DMS79 (cell line): ENCODE measurements at regions not wholly inside any gene's neighbourhood (a gene's known extent, or its start where the extent isn't known, plus 50 kb on each side); places are given as distances from the start of the nearest gene placed in this dataset.

Experiments used
- DNase-seq: peaks from one replicate; lab custom pipeline; 2025; lab: John Stamatoyannopoulos, UW

DNA sequence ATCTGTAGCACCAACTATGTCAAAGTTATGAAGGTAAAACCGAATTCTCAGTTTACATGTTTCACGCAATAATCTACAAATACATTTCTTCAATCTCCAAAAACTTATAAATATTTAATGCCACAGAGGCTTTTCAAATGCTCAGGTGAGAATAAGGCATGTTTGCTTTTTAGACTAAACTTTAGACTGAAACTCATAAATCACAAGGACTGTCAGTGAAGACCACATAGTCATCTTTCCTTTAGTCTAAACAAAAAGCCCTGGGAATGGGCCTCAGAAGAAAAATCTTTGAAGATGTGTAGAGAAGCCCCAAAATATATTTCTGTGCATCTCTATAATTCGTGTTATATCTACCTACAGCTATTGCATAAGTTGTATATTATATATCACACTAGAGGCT, 54.5 kb upstream of the DCTD start:
- no peak for DNase-seq

DNA sequence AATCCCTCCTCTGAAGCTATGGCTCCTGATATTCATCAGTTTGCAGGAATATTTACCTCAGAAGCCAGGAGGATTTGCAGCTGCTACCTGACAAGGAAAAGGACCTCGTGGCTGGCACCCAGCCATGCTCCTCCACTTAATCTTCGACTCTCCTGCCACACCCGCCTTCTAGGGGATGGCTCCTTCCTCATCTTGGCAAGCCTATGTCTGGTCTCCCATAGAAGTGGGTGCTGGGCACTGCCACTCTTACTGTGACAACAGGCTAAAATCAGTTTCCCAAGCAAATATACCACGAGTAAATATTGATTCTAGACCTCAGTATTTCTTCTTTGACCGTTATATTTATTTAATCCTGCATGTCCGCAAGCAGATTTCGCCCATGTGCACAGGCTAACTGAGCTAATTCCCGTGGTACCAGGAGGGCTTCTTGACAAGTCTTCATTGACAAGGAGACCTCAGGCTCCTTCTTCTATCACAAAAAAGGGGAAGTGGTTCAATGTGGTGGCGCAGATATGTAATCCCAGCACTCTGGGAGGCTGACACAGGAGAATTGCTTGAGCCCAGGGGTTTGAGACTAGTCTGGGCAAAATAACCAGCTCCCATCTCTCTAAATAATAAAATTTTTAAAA, 52.6 kb upstream of the DCTD start:
- peak; percentile 15 for DNase-seq

DNA sequence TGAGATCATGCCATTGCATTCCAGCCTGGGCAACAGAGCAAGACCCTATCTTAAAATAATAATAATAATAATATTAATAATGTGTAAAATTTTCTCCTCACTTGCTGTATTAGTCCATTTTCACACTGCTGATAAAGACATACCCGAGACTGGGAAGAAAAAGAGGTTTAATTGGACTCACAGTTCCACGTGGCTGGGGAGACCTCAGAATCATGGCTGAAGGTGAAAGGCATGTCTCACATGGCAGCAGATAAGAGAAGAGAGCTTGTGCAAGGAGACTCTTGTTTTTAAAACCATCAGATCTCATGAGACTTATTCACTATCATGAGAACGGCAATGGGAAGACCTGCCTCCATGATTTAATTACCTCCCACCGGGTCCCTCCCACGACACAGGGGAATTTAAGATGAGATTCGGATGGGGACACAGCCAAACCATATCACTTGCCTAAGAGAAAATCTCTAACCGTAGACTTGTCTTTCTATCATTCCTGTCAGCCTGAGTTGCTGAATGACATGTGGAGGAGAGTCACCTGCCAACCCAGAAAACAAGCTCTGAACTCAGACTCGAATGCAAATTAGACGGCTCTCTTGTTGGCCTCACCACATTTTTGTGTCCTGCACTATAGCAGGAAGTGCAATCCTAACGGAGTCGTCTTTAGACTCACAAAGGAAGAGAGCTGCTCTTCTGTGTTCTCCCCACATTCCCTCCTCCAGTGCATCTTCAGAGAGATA, 51.9 kb upstream of the DCTD start:
- no peak for DNase-seq

DNA sequence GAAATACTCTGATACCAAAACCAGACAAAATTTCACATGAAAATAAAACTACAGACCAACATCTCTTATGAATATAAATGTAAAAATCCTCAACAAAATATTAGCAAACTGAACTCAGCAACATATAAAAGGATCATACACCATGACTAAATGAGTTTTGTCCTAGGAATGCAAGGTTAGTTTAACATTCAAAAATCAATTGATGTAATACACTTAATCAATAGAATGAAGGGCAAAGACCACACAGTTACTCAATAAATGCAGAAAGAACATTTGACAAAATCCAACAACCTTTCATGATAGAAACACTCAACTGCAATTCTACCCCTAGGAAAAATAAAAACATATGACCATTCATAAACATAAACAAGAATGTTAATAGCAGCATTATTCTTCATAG, 50.2 kb upstream of the DCTD start:
- DNase-seq, result no peak
